Loucy (cell line): ENCODE measurements at regions not wholly inside any gene's neighbourhood (a gene's known extent, or its start where the extent isn't known, plus 50 kb on each side); places are given as distances from the start of the nearest gene placed in this dataset.

Experiments used
- CTCF ChIP-seq: fragments of 200-600 bp; sonication (generic); conservative IDR thresholded peaks from 2 replicates; pipeline ENCODE4 v1.5.1; 2014; ENCODE audit warnings: mild to moderate bottlenecking, antibody characterized with exemption, low read length
- EZH2phosphoT487 ChIP-seq: fragments of 200-600 bp; IDR thresholded peaks from 2 replicates; pipeline ENCODE4 v1.6.1; 2018; ENCODE audit warnings: antibody characterized with exemption, mild to moderate bottlenecking, moderate library complexity, borderline replicate concordance

GRCh38 chr5:152632360-152632759, 227.3 kb upstream of the NMUR2 start:
- TF ChIP-seq CTCF (no peak), EZH2phosphoT487 (no peak)
